ENCODE measurements at regions not wholly inside any gene's neighbourhood (a gene's known extent, or its start where the extent isn't known, plus 50 kb on each side); places are given as distances from the start of the nearest gene placed in this dataset.

GRCh38 chr2:236633219-236633570, 63.6 kb downstream of the ACKR3 start (continued):
- TF ChIP-seq CBX5 (IDR thresholded peaks at IDR 0.05; ENCODE audit: low read depth, low read length), result no peak
- TF ChIP-seq ASH2L (IDR thresholded peaks at IDR 0.05; ENCODE audit: low read length), result no peak

Data from H1 (cell line).